Inferior parietal cortex (tissue), 1 donor: ENCODE measurements at regions not wholly inside any gene's neighbourhood (a gene's known extent, or its start where the extent isn't known, plus 50 kb on each side); places are given as distances from the start of the nearest gene placed in this dataset.

Source experiments
- DNase-seq: peaks from one replicate; pipeline ENCODE4 v3.0.0-alpha.2; 2016; ENCODE audit errors: extremely low spot score

DNA sequence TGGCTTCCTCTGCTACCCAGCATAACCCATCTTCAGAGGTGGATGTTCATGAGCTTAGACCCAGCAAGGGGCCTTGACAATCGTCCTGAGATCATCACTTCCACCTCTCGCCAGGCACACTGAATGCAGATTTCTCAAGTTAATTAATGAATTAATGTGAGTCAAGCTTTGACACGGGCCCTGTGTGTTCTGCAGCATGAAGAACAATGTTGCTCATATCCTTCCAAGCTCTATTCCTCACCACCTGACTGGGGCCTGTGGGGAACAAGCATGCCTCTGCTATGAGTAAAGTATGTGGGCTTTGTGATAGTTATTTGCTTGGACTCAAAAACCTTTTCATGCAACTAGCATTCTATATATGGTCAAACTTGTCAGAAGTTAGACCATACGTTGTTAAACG is 122.0 kb downstream of the SEC16B start:
- no peak for DNase-seq

- no peak for DNase-seq
These were observed 130.9 kb downstream of the SEC16B start for GRCh38 chr1:177838907-177839485.

- no peak for DNase-seq
These were observed 136.2 kb downstream of the SEC16B start for GRCh38 chr1:177833631-177834030.

DNA sequence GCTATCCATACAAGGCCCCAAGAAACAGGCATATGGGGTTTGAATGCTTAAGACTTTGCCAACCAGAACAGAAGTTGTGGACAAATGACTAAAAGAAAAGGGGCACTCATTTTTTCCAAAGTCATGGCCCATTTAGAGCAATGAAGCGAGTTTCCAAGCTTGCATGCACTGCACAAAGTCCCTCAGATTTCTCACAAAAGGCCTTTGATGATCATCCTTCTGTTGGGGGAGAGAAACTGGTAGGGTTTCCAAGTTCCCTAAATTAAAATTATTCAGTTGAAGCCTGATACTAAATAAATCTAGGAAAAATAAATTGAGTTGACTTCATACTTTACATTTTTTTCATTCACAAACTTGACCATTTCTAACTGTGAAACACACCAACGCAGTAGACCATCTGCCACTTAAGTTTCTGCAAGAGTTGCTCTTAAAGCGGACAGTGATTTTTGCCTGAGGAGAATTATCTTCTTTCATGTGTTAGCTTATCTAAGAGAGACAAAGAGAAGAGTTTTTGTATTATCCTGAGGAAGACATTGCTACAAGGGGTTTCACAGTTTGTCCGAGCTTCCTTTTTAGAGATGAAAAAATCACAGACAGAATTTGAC is 139.2 kb downstream of the SEC16B start:
- DNase-seq, result peak; percentile 33

DNA sequence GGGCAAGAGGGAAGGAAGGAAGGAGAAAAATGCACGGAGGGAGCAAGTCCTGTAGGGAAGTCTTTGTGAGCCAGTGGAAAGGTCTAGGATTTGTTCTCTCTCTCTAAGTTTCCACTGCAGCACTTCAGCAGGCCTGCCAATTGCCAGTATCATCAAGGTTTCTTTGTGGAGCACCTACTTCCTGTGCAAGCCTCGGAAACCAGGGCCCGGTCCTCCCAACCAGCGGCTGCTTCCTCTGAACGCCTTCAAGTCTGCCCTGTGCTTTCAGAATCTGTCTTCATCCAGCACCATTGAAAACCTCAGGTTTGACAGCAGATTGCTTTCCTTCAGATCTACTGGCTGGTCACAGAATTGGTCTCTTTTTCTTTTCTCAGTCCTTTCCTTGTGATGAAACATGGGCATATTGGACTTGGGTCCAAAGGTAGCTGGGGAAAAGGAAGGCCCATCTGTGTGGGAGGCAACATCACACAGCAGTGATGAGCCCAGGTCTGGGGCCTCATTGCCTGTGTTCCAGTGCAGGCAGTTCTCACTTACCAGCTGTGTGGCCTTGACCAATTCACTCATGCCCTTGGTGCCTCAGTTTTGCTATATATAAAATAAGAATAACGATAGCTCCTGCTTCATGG is 144.5 kb downstream of the SEC16B start:
- no peak for DNase-seq

- DNase-seq, result no peak
These were observed 145.3 kb downstream of the SEC16B start for GRCh38 chr1:177824508-177824982.

DNA sequence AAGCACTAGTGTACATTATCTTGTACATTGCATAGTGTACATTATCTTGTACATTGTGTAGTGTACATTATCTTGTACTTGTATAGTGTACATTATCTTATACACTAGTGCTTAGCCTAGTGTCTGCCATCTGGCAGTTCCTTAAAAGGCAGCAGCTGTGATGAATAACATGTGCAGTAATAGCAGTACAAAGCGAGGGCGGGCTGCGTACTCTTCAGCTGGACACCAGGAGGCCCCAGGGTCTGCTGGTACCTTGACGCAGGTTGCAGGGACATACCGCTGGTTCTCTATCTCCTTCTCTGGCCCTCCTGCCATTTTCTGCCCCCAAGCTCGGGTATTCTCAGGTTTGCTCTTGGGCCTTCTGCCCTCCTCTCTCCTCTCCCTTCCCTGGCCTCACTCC is 149.6 kb downstream of the SEC16B start:
- DNase-seq, result no peak

DNA sequence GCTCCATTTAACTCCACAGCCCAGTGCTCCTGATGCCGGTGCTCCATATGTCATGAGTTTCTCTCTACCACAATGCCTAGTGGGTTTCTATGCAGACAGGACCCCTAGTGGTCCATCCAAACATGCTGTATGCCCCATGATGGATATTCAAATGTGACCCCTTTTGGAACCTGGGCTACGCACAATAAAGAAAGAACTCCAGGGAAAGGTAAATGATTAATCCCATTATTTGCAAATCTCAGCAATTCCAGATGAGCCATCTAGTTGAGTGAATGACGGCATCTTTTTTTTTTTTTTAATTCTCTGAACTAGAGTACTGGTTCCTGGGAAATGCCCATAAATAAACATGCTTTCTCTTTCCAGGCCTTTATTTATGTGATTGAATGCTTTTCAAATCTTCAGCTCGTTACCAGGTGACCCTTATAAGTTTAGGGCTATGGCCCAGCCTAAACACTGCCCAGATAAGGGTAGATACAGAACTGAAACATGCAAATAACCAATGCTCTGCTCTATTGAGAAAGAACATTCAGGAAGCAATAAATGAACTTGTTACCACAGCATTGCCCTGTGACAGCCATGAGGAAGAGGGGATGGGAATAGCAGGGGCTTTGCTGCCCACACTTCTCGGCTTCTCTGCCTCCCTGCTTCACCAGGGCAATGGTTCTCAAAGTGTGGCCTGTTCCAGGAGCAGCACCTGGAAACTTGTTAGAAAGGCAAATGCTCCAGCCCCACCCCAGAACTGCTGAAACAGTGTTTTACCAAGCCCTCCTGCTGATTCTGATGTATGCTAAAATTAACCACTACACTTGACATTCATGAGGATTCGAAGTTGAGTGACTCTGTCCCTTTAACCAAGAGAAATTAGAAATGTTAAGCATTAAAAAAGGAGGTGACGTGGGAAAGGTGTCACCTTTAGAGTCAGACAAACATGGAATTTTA is 151.7 kb downstream of the SEC16B start:
- no peak for DNase-seq

DNA sequence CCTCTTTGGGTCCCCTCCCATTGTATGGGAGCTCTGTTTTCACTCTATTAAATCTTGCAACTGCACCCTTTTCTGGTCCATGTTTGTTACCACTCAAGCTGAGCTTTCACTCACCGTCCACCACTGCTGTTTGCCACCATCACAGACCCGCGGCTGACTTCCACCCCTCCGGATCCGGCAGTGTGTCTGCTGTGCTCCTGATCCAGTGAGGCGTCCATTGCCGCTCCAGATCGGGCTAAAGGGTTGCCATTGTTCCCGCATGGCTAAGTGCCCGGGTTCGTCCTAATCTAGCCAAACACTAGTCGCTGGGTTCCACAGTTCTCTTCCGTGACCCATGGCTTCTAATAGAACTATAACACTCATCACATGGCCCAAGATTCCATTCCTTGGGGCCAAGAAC is 157.2 kb downstream of the SEC16B start:
- no peak for DNase-seq

DNA sequence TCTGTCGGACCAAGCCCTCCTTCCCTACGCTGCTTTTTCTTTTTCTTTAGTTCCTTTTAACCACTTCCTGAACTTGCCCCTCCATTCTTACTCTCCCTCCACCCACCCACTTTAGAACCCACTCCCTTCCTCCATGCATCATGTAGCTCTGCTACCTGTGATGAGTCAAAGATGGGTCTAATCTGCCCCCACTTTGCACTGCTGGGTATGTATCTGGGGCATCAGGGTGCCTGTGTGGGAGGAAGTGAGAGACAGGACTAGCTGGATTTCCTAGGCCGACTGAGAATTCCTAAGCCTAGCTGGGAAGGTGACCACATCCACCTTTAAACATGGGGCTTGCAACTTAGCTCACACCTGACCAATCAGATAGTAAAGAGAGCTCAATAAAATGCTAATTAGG is 157.7 kb downstream of the SEC16B start:
- no peak for DNase-seq

DNA sequence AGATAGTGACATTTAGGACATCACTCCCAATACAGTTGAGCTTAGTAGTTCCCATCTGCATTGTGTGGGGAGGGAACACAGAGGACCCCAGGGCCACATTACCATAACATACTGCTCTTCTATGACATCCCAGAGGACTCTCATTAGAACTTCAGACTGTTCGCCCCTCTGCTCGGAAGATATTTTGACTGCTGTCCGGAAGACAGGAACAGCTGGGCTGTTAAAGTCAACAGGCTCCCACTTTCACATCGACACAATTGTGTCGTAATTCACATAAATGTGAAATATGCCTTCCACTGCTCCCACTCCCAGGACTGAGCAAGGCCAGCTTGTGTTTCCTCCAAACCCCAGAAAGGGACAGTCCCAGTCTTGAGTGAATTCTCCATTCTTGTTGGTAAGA is 158.4 kb downstream of the SEC16B start:
- DNase-seq, result no peak

DNA sequence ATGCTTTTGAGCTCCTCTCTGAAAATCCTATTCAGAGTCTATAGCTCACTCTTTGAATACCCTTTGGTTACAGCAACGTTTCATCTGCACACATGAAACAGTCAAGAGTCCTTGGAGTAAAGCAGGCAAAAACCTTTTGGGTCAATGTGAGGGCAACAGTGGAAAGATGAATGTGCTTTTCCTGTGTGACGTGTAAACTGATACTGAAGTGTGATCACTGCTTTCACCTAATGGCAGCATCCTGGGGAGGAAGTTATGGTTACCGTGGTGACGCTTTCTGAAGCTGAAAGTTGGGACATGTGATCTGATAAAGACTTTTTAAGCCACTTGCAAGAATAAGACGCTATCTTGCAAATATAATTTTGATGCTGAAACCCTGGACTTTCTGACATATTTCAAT is 160.0 kb downstream of the SEC16B start:
- no peak for DNase-seq

GRCh38 chr1:177802304-177802703 is 167.6 kb downstream of the SEC16B start:
- DNase-seq, result no peak

DNA sequence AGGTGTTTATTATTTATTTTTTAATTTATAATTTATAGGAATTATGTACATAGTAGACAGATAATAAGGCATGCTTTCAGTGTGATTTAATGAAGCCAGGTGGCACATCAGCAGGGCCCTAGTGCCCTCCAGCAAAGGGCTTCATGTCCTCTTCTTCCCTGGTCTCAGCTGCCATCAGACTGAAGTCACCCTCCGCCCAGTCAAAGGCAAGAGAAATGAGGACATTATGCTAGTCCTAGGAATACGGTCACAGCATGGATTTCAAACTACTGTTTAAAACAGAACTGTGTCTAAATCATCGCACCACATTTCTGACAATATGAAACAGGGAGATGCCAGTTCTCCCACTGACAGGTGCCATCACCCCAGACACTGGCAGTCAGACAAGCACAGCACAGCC is 168.1 kb downstream of the SEC16B start:
- no peak for DNase-seq

- no peak for DNase-seq
These were observed 169.3 kb downstream of the SEC16B start for GRCh38 chr1:177800400-177801088.

GRCh38 chr1:177799746-177800145 is 170.1 kb downstream of the SEC16B start:
- no peak for DNase-seq

GRCh38 chr1:177798614-177799013 is 171.2 kb downstream of the SEC16B start:
- DNase-seq, result no peak

- no peak for DNase-seq
These were observed 173.3 kb downstream of the SEC16B start for GRCh38 chr1:177796561-177796960.

DNA sequence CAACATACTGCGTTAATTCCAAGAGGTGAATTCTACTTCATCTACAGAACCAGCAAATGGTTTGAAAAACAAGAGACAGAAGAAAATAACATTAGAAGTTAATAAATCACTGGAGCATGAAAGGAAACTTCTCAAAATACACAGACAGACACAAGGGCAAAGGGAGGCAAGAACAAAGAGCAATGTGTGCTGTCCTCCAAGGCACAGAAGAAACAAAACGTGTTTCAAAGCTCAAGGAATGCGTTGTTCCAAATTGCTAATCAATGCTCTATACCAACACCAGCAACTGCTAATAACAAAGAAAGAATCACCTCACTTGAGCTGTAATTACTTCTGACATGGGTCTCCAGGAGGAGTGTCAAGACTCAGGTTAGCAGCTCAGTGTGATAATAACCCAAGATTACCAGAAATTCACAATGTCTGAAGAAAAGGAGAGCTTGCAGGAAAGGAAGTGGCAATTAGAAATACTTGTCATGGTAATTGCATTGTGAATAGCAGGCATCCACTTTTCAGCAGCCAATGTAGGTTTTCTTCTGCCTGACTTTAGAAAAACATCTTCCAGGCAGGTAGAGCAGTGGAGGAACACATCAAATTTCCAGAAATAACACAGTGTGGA is 175.4 kb downstream of the SEC16B start:
- no peak for DNase-seq

DNA sequence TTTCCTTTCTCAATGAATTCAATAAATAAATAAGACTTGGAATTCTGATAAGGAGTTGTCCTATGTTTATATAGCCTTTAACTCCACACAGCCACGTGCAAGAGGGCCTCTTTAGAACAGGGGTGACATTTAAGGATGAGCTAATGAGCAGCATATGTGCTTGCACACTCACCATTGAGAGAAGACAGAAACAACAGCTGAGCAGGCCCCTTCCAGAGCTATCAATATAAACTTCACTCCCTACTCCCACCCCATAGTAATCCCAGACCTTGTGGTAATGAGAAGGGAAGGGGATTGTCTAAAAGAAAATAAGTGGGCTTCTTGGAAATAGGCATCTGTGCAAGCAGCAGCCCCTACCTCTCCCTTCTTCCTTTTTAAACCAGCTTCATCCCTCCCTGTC is 176.0 kb downstream of the SEC16B start:
- DNase-seq, result no peak

DNA sequence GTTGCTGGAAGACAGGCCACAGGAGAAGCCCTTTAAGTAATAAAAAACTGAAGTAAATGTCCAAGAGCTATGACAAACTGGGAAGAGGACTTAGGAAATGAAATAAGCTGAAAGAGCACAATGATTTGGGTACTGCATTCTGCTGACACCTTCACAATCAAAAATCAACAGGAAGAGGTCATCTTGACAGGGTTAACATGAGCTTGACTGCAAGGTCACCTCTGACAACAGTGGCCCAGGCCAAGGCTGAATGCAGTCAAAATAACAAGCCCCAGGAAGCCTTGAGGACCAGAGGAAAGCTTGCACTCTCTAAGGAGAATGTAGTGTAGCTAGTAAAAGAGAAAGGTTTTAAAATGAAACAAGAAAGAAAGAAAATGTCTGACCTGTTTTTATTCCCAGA is 179.3 kb downstream of the SEC16B start:
- no peak for DNase-seq
